ENCODE measurements at regions not wholly inside any gene's neighbourhood (a gene's known extent, or its start where the extent isn't known, plus 50 kb on each side); places are given as distances from the start of the nearest gene placed in this dataset.
"Not testable (repeated sequence)": the region's sequence is repeated elsewhere in the genome, so short reads cannot be mapped to it uniquely, and the experiment has no call there.

GRCh38 chr6:66265737-66266136, 558.7 kb upstream of the EYS start:
- ChIA-PET CTCF (no interaction called here), POLR2A (ENCODE audit: low non-redundant PET) (no interaction called here)
- Histone ChIP-seq H3K27ac (ENCODE audit: low read depth, low read length, poor library complexity, severe bottlenecking) (no peak overlapping the region), H3K36me3 (ENCODE audit: insufficient read depth, low read length, poor library complexity, severe bottlenecking) (no peaks in the 10 kb centered on the region), H3K9me3 (ENCODE audit: low read depth, low read length, poor library complexity, severe bottlenecking) (no peaks in the 10 kb centered on the region), H3K4me1 (ENCODE audit: insufficient read depth, low read length, poor library complexity, severe bottlenecking) (no peaks in the 10 kb centered on the region), H3K4me3 (ENCODE audit: low read depth, low read length, poor library complexity, severe bottlenecking) (no peak overlapping the region), H3K27me3 (replicated peaks; ENCODE audit: insufficient read depth, low read depth, low read length, poor library complexity) (no peaks in the 10 kb centered on the region)
- TF ChIP-seq EZH2 (IDR thresholded peaks at IDR 0.05; ENCODE audit: borderline replicate concordance, low read depth, low read length, poor library complexity, severe bottlenecking) (no peak), CTCF (conservative IDR thresholded peaks at IDR 0.05; ENCODE audit: low read depth, low read length) (no peak)
- BruUV-seq (replicated peaks) = no TSS peak
- intact Hi-C loops (cut with micrococcal nuclease; ENCODE audit: unreplicated experiment) = no loop called here
- DNase-seq (ENCODE audit: low spot score) = no peak

GRCh38 chr6:66264376-66264775, 557.4 kb upstream of the EYS start:
- BruUV-seq (replicated peaks) = no TSS peak
- Histone ChIP-seq H3K4me1 (ENCODE audit: insufficient read depth, low read length, poor library complexity, severe bottlenecking) (no peaks in the 10 kb centered on the region), H3K27me3 (replicated peaks; ENCODE audit: insufficient read depth, low read depth, low read length, poor library complexity) (no peaks in the 10 kb centered on the region), H3K9me3 (ENCODE audit: low read depth, low read length, poor library complexity, severe bottlenecking) (peaks cover 4% of the 10 kb centered on the region), H3K36me3 (ENCODE audit: insufficient read depth, low read length, poor library complexity, severe bottlenecking) (no peaks in the 10 kb centered on the region), H3K4me3 (ENCODE audit: low read depth, low read length, poor library complexity, severe bottlenecking) (no peak overlapping the region), H3K27ac (ENCODE audit: low read depth, low read length, poor library complexity, severe bottlenecking) (no peak overlapping the region)
- TF ChIP-seq EZH2 (IDR thresholded peaks at IDR 0.05; ENCODE audit: borderline replicate concordance, low read depth, low read length, poor library complexity, severe bottlenecking) (no peak), CTCF (conservative IDR thresholded peaks at IDR 0.05; ENCODE audit: low read depth, low read length) (no peak)
- CTCF ChIA-PET = no interaction called here
- POLR2A ChIA-PET (ENCODE audit: low non-redundant PET) = no interaction called here
- DNase-seq (ENCODE audit: low spot score) = no peak
- intact Hi-C loops (cut with micrococcal nuclease; ENCODE audit: unreplicated experiment) = no loop called here

- DNase-seq (ENCODE audit: low spot score); POLR2A ChIA-PET (ENCODE audit: low non-redundant PET); H3K4me1 ChIP-seq (ENCODE audit: insufficient read depth, low read length, poor library complexity, severe bottlenecking); H3K27me3 ChIP-seq (replicated peaks; ENCODE audit: insufficient read depth, low read depth, low read length, poor library complexity); H3K27ac ChIP-seq (ENCODE audit: low read depth, low read length, poor library complexity, severe bottlenecking); BruUV-seq (replicated peaks); H3K4me3 ChIP-seq (ENCODE audit: low read depth, low read length, poor library complexity, severe bottlenecking); CTCF ChIA-PET; H3K36me3 ChIP-seq (ENCODE audit: insufficient read depth, low read length, poor library complexity, severe bottlenecking); intact Hi-C loops (cut with micrococcal nuclease; ENCODE audit: unreplicated experiment): not testable (repeated sequence)
- peaks cover 22% of the 10 kb centered on the region for H3K9me3 ChIP-seq (ENCODE audit: low read depth, low read length, poor library complexity, severe bottlenecking)
Observed at GRCh38 chr6:66258731-66259487, 551.9 kb upstream of the EYS start.

GRCh38 chr6:66245231-66245630, 538.2 kb upstream of the EYS start:
- Histone ChIP-seq H3K27me3 (replicated peaks; ENCODE audit: insufficient read depth, low read depth, low read length, poor library complexity) (no peaks in the 10 kb centered on the region), H3K4me3 (ENCODE audit: low read depth, low read length, poor library complexity, severe bottlenecking) (no peak overlapping the region), H3K36me3 (ENCODE audit: insufficient read depth, low read length, poor library complexity, severe bottlenecking) (no peaks in the 10 kb centered on the region), H3K4me1 (ENCODE audit: insufficient read depth, low read length, poor library complexity, severe bottlenecking) (no peaks in the 10 kb centered on the region), H3K9me3 (ENCODE audit: low read depth, low read length, poor library complexity, severe bottlenecking) (no peaks in the 10 kb centered on the region), H3K27ac (ENCODE audit: low read depth, low read length, poor library complexity, severe bottlenecking) (no peak overlapping the region)
- intact Hi-C loops (cut with micrococcal nuclease; ENCODE audit: unreplicated experiment) = no loop called here
- no TSS peak for BruUV-seq (replicated peaks)
- no peak for DNase-seq (ENCODE audit: low spot score)
- POLR2A ChIA-PET (ENCODE audit: low non-redundant PET) = no interaction called here
- TF ChIP-seq CTCF (conservative IDR thresholded peaks at IDR 0.05; ENCODE audit: low read depth, low read length) = no peak
- no peak for TF ChIP-seq EZH2 (IDR thresholded peaks at IDR 0.05; ENCODE audit: borderline replicate concordance, low read depth, low read length, poor library complexity, severe bottlenecking)
- CTCF ChIA-PET = no interaction called here

Measured in A673 (cell line).